GM12872 (cell line): ENCODE measurements at regions not wholly inside any gene's neighbourhood (a gene's known extent, or its start where the extent isn't known, plus 50 kb on each side); places are given as distances from the start of the nearest gene placed in this dataset.

ENCODE experiments used
- TF ChIP-seq, protein P1 (sequence below): IDR thresholded peaks from 3 replicates; pipeline ENCODE4 v1.5.1; 2011; ENCODE audit warnings: low read depth, mild to moderate bottlenecking, low read length, moderate library complexity; ENCODE audit not compliant: insufficient read depth

DNA sequence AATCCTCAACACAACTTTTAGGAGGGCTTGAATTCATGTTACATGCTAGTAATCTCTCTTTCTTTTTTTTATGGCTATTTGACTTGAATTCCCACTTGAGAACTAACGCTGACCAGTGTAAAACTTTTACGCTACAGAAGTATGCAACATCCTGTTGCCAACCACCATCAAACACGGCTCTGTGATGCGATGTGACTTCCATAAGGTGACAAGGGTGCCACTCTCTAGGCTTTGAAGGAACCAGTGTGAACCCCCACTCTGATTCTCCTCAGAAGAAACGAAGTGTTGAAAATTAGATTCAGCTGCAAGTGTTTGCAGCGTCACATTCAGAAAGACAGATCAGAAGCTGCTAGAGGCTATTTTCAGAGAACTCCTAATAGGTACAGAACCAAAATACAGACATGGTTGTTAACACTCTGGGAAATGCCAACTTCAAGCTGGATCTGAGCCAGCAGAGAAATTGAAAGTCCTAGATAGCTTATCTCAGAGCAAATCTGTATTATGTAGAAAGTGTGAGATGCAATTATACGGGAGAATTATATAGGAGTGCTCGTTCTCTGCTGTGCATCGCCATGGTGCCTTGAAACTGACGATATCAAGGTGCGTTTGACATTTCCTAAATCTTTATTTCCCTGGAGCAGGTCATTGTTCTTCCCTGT is 271.2 kb downstream of the LPIN1 start:
- TF ChIP-seq, protein P1, sequence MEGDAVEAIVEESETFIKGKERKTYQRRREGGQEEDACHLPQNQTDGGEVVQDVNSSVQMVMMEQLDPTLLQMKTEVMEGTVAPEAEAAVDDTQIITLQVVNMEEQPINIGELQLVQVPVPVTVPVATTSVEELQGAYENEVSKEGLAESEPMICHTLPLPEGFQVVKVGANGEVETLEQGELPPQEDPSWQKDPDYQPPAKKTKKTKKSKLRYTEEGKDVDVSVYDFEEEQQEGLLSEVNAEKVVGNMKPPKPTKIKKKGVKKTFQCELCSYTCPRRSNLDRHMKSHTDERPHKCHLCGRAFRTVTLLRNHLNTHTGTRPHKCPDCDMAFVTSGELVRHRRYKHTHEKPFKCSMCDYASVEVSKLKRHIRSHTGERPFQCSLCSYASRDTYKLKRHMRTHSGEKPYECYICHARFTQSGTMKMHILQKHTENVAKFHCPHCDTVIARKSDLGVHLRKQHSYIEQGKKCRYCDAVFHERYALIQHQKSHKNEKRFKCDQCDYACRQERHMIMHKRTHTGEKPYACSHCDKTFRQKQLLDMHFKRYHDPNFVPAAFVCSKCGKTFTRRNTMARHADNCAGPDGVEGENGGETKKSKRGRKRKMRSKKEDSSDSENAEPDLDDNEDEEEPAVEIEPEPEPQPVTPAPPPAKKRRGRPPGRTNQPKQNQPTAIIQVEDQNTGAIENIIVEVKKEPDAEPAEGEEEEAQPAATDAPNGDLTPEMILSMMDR: no peak

DNA sequence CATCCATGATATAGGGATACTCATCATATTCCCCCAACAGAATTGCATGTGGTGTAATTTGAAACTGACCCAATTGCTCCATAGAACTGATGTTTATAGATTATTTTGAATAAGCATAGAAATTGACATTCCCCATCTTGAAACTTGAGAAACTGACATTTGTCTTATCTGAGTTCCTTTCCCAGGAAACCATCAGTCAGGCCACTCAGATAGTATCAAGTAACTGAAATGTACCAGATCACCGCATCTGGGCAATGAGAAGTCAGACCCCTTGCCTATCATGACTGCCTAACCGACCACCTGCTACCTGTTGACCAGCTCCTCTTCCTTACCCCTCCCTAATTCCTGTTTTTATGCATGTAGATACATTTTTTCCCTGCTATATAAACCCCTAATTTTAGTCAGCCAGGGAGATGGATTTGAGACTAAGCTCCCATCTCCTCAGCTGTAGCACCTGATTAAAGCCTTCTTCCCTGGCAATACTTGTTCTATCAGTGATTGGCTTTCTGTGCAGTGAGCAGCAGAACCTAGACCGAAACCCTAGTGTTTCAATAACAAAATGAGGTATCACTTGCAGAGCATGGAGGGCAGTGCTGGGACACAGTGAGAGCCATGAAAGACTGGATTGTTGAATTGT is 274.5 kb downstream of the LPIN1 start:
- TF ChIP-seq, protein P1: no peak

DNA sequence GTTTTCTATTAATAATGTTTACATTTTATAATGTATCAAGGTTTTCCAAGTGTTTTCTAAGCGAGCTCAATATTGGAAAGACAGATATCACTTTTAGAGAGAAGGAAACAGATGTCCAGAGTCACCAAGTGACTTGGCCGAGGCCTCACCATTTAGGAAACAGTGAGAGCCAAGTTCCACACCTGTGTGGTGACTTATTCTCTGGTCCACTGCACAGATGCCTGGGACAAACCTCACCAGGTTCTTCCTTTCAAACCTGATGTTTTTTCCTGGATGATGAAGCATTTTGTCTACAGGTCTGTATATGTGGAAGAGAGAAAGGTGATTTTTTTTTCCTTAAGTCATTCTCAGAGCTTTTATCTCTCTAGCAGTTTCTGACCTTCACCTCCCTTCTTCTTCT is 280.7 kb downstream of the LPIN1 start:
- TF ChIP-seq, protein P1: no peak

DNA sequence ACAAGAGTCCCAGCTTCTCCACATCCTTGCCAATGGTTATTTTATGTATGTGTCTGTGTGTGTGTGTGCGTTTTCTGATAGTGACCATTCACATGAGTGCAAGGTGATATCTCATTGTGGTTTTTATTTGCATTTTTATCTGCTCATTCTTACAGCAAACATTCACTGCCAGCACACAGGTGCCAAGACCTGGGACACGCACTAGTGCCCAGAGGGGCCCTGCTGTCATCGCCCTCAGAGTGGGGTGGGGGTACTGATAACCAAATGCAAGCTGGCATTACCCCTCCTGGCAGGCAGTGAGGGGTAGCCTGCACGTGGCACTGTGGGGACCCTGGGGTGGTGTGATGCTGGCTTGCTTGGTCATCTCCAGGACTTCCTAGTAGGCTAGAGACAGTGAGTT is 285.4 kb downstream of the LPIN1 start:
- TF ChIP-seq, protein P1: no peak

DNA sequence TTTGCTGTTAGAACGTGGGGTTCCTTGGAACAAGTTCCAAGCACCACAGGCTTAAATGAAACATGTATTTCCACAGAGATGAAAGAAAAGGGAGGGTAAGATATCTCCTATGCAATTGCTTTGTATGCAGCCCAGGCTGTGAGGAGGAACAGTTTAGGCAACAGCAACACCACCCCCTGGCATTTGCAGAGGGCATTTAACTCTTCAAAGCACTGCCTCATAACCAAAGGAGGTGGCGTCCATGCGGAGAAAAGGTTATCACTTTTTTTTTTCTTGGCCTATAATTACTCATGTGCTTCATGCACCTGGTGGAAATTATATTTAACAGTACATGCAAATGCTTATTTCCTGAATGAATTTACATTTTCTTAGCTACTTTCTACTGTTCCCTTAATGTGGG is 286.0 kb downstream of the LPIN1 start:
- TF ChIP-seq, protein P1: 0 out of 3 replicates have a peak, but pooled peaks have one; percentile 25

DNA sequence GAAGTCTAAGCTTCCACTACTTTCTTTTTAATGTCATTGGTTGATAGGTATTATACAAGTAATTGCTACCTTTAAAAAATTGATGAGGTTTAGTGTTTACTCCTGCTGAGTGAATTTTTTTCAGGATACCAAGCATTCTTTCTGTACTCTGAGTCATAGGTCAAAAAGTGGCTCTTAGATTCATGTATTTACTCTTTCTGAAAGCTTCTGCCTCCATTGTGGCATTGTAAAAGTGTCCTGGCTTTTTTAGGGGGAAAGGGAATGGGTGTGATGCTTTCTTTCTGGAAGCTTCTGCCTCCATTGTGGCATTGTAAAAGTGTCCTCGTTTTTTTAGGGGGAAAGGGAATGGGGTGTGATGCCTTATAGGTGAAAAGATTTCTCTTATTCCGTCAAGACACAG is 286.5 kb downstream of the LPIN1 start:
- TF ChIP-seq, protein P1: no peak

DNA sequence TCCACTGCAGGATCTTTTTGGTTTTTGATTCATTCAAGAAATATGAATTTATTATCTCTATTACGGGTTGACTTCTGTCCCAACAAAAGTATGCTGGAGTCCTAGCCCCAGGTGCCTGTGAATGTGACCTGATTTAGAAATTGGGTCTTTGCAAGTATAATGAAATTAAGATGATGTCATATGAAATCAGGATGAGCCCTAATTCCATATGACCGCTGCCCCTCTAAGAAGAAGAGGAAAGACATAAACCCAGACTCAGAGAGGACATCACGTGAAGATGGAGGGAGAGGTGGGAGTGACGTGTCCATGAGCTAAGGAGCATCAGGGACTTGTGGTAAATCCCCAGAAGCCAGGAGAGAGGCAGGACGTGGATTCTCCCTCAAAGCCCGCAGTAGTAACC is 287.1 kb downstream of the LPIN1 start:
- TF ChIP-seq, protein P1: no peak
